Mucosa of rectum (tissue), 2 donors: ENCODE measurements at regions not wholly inside any gene's neighbourhood (a gene's known extent, or its start where the extent isn't known, plus 50 kb on each side); places are given as distances from the start of the nearest gene placed in this dataset.

Experiments used
- H3K27ac ChIP-seq, 2 donors: one replicate each; pipeline ENCODE4 v1.7.0; 2013; ENCODE audit warnings: inconsistent platforms in 2 of 2, low read depth in 2 of 2, low read length in 2 of 2
- H3K27me3 ChIP-seq, 2 donors: one replicate each; pipeline ENCODE4 v1.7.0; 2013; ENCODE audit warnings: low read length in 2 of 2; ENCODE audit not compliant: control insufficient read depth in 2 of 2, insufficient read depth in 2 of 2
- H3K36me3 ChIP-seq, 2 donors: one replicate each; pipeline ENCODE4 v1.7.0; 2013; ENCODE audit warnings: low read length in 2 of 2; ENCODE audit not compliant: control insufficient read depth in 2 of 2, insufficient read depth in 2 of 2
- H3K4me1 ChIP-seq, 2 donors: one replicate each; pipeline ENCODE4 v1.7.0; 2013; ENCODE audit warnings: low read length in 2 of 2, mild to moderate bottlenecking in 1 of 2; ENCODE audit not compliant: control insufficient read depth in 2 of 2, insufficient read depth in 2 of 2
- H3K4me3 ChIP-seq, 2 donors: one replicate each; pipeline ENCODE4 v1.7.0; 2013; ENCODE audit warnings: low read length in 2 of 2
- H3K9ac ChIP-seq, 2 donors: one replicate each; pipeline ENCODE4 v1.7.0; 2013; ENCODE audit warnings: low read length in 2 of 2, low read depth in 1 of 2, mild to moderate bottlenecking in 1 of 2
- H3K9me3 ChIP-seq, 2 donors: one replicate each; pipeline ENCODE4 v1.7.0; 2013; ENCODE audit warnings: low read length in 2 of 2; ENCODE audit not compliant: control insufficient read depth in 2 of 2
- donor health status: healthy.
- donor health status: Normal muscosa, but diverticular disease.

DNA sequence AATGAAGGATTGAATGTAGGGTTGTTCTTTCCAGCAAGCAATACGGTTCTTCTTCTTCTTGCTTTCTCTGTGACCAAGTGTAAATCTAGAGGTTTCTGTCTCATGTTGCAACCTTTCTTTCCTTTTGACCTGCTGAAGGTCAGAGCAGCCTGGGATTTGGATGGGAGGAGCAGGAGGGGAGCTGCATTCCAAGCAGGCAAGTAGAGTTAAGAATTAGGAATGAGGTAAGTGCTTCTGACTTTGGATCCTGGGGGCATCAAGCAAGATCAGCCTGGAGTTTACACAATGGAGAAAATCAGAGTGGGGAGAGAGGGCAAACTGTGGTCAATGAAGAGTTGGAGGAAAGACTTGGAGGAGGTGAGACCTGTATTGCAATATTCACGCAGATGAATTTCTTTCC is 225.6 kb upstream of the ZBED5 start:
- Histone ChIP-seq H3K27me3 (peaks cover 0 to 4% of the 10 kb centered on the region in 2 donors), H3K36me3 (no peaks in the 10 kb centered on the region), H3K4me1 (no peaks in the 10 kb centered on the region), H3K27ac (no peak overlapping the region), H3K9ac (no peak overlapping the region), H3K4me3 (no peak overlapping the region), H3K9me3 (no peaks in the 10 kb centered on the region)

DNA sequence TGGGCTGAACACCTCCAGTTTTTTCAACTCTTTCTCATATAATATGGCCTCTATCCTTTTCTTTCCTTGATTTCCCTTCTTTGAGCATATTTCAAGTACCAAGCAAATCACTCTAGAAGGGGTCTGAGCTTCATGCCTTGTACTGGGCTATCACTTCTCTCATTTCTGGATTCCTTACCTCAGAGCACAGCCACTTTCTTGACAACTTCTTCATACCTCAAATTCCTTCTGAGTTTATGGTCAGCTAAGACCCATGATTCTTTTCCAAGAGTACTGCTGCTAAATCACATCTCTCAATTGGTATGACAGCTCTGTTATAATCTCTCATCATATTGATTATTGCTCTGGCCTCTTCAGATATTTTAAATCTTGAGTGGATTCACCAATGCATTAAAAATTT is 224.8 kb upstream of the ZBED5 start:
- Histone ChIP-seq H3K27me3 (peaks cover 0 to 4% of the 10 kb centered on the region in 2 donors), H3K9ac (no peak overlapping the region), H3K27ac (no peak overlapping the region), H3K9me3 (no peaks in the 10 kb centered on the region), H3K4me1 (no peaks in the 10 kb centered on the region), H3K36me3 (no peaks in the 10 kb centered on the region), H3K4me3 (no peak overlapping the region)

DNA sequence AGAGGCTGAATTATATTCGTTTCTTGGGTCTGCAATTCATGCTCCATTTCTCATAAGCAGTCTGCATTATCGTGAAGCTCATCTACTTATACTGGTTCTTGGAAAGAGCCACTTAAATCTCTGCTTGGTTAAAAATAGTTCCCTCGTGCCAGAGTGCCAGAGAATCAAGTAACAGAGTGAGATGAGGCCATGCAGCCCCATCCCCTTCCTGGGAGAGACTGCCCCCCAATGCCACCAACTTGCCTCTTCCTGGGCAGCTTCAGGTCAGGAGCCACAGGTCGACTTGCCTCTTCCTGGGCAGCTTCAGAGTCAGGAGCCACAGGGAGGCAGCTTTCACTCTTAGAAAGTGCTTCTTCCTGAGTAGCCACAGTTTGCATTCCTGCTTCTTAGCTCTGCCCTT is 223.9 kb upstream of the ZBED5 start:
- peaks cover 0 to 4% of the 10 kb centered on the region in 2 donors for H3K27me3 ChIP-seq
- no peaks in the 10 kb centered on the region for H3K4me1 ChIP-seq
- H3K9me3 ChIP-seq = no peaks in the 10 kb centered on the region
- no peak overlapping the region for H3K4me3 ChIP-seq
- no peaks in the 10 kb centered on the region for H3K36me3 ChIP-seq
- H3K27ac ChIP-seq = no peak overlapping the region
- no peak overlapping the region for H3K9ac ChIP-seq

DNA sequence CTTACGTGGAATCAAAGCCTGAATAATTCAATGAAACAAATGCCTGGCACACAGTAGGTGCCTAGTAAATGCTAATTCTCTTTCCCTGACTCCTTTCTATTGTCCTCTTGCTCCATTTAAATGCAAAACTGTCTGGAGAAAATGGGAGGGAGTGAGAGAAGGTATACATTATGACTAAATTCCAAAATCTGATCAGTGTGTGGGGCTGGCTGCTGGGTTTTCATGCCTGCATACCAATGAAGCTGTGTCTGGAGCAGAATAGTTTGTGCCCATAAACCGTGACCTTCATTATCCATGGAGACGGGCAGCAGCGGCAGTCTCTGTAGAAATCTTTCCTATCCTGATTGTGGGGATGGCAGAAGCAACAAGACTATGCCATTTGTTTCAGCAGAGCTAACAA is 223.4 kb upstream of the ZBED5 start:
- H3K27ac ChIP-seq = no peak overlapping the region
- H3K27me3 ChIP-seq = peaks cover 0 to 4% of the 10 kb centered on the region in 2 donors
- H3K9me3 ChIP-seq = no peaks in the 10 kb centered on the region
- H3K4me1 ChIP-seq = no peaks in the 10 kb centered on the region
- no peak overlapping the region for H3K4me3 ChIP-seq
- no peaks in the 10 kb centered on the region for H3K36me3 ChIP-seq
- H3K9ac ChIP-seq = no peak overlapping the region

DNA sequence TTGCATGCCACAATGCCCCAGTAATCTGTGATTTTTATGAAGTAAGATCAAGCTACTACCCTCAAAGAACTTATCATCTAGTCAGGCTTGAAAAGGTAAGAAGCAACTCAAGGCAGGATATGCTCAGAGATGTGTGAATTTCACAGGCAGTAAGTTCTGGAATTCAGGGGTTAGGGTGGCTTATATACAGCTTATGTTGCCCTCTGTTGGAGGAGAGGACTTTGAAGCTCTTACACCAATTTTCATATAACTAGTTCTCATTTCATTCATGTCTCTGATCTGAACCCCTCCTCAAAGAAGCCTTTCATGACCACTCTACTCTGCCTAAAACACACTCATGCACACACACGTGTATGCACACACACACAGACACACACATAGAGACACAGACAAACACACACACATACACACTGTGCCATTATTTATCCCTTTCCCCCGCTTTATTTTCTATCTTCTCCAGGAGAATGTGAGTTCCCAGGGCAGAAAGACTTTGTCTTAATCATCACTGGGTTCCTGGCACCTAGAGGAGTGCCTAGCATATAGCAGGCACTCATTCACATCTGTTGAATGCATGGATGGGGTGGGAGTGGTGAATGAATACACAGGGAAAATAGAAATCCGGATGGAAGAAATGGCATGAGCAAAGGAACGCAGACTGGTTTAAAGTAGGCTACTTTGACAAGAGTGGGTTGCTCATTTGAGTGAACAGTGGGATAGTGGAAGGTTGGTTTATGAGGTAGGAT is 220.7 kb upstream of the ZBED5 start:
- Histone ChIP-seq H3K9ac (no peak overlapping the region), H3K36me3 (no peaks in the 10 kb centered on the region), H3K9me3 (no peaks in the 10 kb centered on the region), H3K27ac (no peak overlapping the region), H3K27me3 (peaks cover 0 to 4% of the 10 kb centered on the region in 2 donors), H3K4me3 (no peak overlapping the region), H3K4me1 (no peaks in the 10 kb centered on the region)

DNA sequence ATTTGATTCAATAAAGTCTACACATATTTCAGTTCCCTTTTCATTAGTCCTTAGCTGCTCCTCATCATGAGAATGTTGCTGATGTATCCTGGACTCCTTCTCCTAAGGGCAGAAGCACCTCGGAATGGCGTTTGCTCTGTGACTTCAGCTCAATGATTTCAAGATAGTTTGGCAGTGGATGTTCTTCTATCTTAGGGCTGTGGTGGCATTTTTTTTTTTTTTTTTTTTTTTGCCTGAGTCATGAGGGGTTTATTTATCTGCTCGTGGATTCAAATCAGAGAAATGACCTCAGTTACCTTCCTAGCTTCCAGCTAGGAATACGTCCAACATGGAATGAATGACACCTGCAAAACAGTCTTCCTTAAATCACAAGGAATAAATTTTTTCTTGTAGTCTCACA is 220.0 kb upstream of the ZBED5 start:
- Histone ChIP-seq H3K9ac (no peak overlapping the region), H3K36me3 (no peaks in the 10 kb centered on the region), H3K4me1 (no peaks in the 10 kb centered on the region), H3K27ac (no peak overlapping the region), H3K9me3 (no peaks in the 10 kb centered on the region), H3K4me3 (no peak overlapping the region), H3K27me3 (peaks cover 0 to 4% of the 10 kb centered on the region in 2 donors)

DNA sequence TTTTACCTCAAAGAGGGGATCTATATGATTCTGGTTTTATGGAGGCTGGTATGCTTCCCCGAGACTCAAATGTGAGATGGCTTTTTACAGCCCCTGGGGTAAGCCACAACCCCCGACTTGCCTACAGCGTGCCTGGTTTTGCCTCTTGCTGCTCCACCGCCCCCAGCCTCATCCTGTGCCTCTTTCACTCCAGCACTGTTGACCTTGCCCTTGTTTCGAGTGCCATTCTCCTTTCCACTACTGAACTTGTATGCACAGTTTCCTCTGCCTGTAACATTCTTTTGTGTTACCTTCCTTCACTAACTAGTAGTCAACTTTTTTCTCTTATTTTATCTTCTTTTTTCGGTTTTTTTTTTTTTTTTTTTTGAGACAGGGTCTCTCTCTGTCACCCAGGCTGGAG is 219.0 kb upstream of the ZBED5 start:
- Histone ChIP-seq H3K9ac (no peak overlapping the region), H3K27ac (no peak overlapping the region), H3K27me3 (no peaks in the 10 kb centered on the region), H3K36me3 (no peaks in the 10 kb centered on the region), H3K4me3 (no peak overlapping the region), H3K4me1 (no peaks in the 10 kb centered on the region), H3K9me3 (no peaks in the 10 kb centered on the region)

DNA sequence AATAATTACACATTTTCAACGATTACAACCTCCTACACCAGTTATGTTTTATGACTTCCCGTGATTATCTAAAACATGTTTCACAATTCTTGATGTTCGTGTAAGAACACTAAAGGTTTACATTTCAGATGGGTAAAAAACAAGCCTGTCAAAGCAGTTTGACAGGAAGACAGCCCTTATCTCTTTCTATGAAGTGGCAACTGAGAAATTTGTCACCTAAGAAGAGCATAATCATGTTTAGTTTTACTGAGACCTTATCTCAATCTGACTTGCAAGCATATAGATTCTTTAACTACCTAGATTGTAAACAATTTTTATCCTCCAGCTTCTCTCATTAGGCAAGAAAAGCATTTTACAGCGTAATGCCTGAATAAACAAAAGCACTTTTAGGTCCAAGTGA is 218.4 kb upstream of the ZBED5 start:
- Histone ChIP-seq H3K27me3 (no peaks in the 10 kb centered on the region), H3K9me3 (no peaks in the 10 kb centered on the region), H3K36me3 (no peaks in the 10 kb centered on the region), H3K4me3 (no peak overlapping the region), H3K4me1 (no peaks in the 10 kb centered on the region), H3K27ac (no peak overlapping the region), H3K9ac (no peak overlapping the region)

DNA sequence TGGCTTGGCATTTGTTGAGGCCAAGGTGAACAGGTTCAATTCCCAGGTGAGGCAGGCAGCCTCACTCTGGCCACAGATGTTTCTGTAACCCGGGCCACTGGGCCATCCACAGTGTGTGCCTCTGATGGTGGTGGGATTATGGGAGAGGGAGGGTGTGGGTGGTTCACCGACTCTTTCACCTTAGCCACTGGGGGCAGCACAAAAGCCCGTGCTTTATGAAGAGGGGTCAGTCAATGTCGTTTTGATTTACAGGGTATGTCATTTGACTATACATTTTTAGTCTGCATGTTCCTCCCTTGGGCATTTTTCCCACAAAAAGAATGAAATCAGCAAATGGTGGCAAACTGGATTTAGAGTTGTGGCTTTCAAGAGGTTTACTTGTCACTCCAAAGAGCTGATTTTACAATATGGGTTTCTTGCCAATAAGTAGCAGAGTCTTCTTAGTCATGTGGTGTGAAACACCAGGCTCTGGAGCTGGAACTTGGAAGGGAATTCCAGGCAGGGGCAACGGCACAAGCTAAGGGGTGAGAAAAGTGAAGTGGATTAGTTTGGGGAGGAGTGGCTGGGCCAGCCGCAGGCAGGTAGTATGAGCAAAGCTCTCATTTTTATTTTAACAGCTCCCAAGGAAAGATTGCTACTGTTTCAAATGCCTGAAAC is 217.8 kb upstream of the ZBED5 start:
- no peaks in the 10 kb centered on the region for H3K27me3 ChIP-seq
- H3K4me1 ChIP-seq = no peaks in the 10 kb centered on the region
- no peak overlapping the region for H3K27ac ChIP-seq
- H3K9me3 ChIP-seq = no peaks in the 10 kb centered on the region
- no peak overlapping the region for H3K4me3 ChIP-seq
- no peaks in the 10 kb centered on the region for H3K36me3 ChIP-seq
- H3K9ac ChIP-seq = no peak overlapping the region

DNA sequence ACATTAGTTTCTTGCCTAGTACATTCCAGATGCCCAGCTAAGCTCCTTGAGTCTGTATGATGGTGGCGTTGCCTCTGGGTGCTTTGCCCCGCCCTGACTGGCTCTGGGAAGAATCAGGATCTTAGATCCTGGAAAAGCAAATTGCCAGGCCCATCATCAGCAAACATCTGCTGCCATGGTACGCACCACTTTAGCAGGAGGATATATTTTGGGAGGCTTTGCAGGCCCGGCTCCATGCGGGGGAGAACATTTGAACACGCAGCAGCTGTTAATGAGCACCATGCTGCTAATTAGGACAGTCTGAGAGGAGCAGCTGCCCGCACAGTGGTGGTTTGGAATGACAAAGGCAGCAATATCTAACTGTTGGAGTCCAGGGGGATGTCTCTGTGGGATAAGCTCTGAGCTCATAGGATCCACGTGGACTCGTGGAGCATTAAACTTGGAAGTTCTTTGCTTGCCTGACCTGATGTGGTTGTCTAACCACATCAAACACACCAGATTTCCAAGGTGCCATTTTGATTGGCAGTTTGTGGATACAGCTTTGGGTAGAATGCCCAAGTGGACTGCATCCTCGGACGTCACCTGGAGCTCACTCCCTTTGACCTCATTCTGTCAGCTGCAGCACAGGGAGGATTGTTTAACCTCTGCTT is 217.0 kb upstream of the ZBED5 start:
- Histone ChIP-seq H3K9me3 (no peaks in the 10 kb centered on the region), H3K4me1 (no peaks in the 10 kb centered on the region), H3K27me3 (no peaks in the 10 kb centered on the region), H3K4me3 (no peak overlapping the region), H3K9ac (no peak overlapping the region), H3K27ac (no peak overlapping the region), H3K36me3 (no peaks in the 10 kb centered on the region)
